ENCODE measurements at regions not wholly inside any gene's neighbourhood (a gene's known extent, or its start where the extent isn't known, plus 50 kb on each side); places are given as distances from the start of the nearest gene placed in this dataset.

GRCh38 chr14:50026396-50026795 is 90.0 kb downstream of the VCPKMT start:
- no peak for DNase-seq (ENCODE audit: low spot score)
- H3K4me1 ChIP-seq (ENCODE audit: control insufficient read depth in 4 of 4, insufficient read depth in 4 of 4, low read length in 3 of 4), result no peaks in the 10 kb centered on the region
- H3K9ac ChIP-seq (ENCODE audit: low read depth in 1 of 2, low read length in 2 of 2), result no peak overlapping the region
- no peak overlapping the region for H3K27ac ChIP-seq (ENCODE audit: low read depth in 1 of 2, low read length in 2 of 2)
- no peaks in the 10 kb centered on the region for H3K36me3 ChIP-seq (ENCODE audit: control insufficient read depth in 4 of 4, insufficient read depth in 3 of 4, low read depth in 1 of 4, low read length in 3 of 4)
- H3K9me3 ChIP-seq (ENCODE audit: control insufficient read depth in 4 of 4, low read length in 3 of 4), result peaks cover 0 to 3% (median 1%) of the 10 kb centered on the region in 4 donors
- 94% methylated on average over 3 of the region's 3 CpGs for WGBS
- no peaks in the 10 kb centered on the region for H3K27me3 ChIP-seq (ENCODE audit: control insufficient read depth in 4 of 4, insufficient read depth in 4 of 4, low read length in 3 of 4)
- TF ChIP-seq NR2F2 (IDR thresholded peaks at IDR 0.05), result no peak
- no peak for TF ChIP-seq EGR1 (IDR thresholded peaks at IDR 0.05; ENCODE audit: low read depth in 2 of 2)
- TF ChIP-seq ZBTB33 (IDR thresholded peaks at IDR 0.05), result no peak
- no peak for TF ChIP-seq FOXA1 (IDR thresholded peaks at IDR 0.05)
- TF ChIP-seq HNF4G (IDR thresholded peaks at IDR 0.05), result no peak
- TF ChIP-seq JUND (IDR thresholded peaks at IDR 0.05), result no peak
- TF ChIP-seq RXRA (IDR thresholded peaks at IDR 0.05), result no peak
- no peak for TF ChIP-seq YY1 (IDR thresholded peaks at IDR 0.05)
- no peak for TF ChIP-seq SP1 (IDR thresholded peaks at IDR 0.05)
- no peak for TF ChIP-seq RAD21 (IDR thresholded peaks at IDR 0.05)
- no peak for TF ChIP-seq MAX (IDR thresholded peaks at IDR 0.05)
- TF ChIP-seq GABPA (IDR thresholded peaks at IDR 0.05 in 1 of 2, conservative IDR thresholded peaks at IDR 0.05 in 1 of 2), result no peak
- TF ChIP-seq REST (IDR thresholded peaks at IDR 0.05), result no peak
- TF ChIP-seq HNF4A (conservative IDR thresholded peaks at IDR 0.05), result no peak
- TF ChIP-seq CTCF (IDR thresholded peaks at IDR 0.05; ENCODE audit: low read depth, low read length, missing input control), result no peak
- TF ChIP-seq ATF3 (IDR thresholded peaks at IDR 0.05), result no peak
- no peak for TF ChIP-seq TAF1 (conservative IDR thresholded peaks at IDR 0.05)
- no peak for TF ChIP-seq FOXA2 (IDR thresholded peaks at IDR 0.05)
- H3K4me3 ChIP-seq (ENCODE audit: low read depth in 1 of 3, low read length in 3 of 3), result no peak overlapping the region
